HG03439 (cell line): ENCODE measurements at regions not wholly inside any gene's neighbourhood (a gene's known extent, or its start where the extent isn't known, plus 50 kb on each side); places are given as distances from the start of the nearest gene placed in this dataset.

Source experiments
- ATAC-seq: cut with Tn5 transposase; IDR thresholded peaks from one replicate; pipeline ENCODE4 v1.9.1; 2021; ENCODE audit warnings: mild to moderate bottlenecking, moderate library complexity; ENCODE audit not compliant: unreplicated experiment

DNA sequence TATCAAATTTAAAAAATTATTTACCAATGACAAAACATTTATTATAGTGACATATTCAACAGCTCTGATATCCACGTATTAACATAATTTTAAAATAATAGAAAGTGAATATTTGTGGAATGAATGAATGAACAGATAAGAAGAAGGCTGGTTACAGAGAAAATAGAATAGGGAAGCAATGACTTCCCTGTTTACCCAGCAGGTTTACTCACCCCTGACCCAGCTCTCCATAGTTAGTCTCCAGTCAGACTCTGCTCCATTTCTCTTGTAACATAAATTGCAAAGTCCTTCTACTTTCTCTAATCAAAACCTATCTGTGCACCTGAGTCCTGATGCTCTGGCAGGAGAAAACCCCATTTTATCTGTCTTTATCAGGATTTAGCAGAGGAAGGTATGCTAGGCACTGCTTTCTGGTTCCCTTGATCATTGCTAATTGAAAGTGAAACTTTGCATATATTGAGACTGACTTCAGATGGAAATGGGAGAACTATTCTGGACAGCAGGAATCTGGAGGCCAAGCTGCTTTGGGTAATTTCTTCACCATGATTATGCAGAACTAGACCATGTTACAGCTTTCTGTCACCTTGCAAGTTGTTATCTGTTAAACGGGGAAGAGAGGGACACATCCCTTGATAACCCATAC lies 363.0 kb downstream of the FAT4 start:
- no peak for ATAC-seq

DNA sequence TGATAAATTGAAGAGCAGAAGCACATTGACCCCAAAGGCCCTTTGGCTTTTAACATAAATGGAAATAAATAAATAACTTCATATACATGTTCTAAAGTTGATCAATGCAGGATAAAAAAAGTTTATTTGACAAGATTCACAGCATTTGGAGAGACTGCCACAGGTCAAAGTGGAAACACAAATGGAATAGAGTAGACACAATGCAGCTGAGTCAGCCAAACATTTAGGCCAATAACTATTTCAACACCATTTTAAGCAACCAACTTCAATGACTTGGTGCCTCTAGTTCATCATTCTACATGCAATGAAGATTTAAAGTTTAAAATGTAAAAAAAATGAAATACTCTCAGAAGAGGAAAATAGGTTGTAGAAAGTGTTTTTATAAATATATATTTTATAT lies 365.2 kb downstream of the FAT4 start:
- ATAC-seq: no peak

DNA sequence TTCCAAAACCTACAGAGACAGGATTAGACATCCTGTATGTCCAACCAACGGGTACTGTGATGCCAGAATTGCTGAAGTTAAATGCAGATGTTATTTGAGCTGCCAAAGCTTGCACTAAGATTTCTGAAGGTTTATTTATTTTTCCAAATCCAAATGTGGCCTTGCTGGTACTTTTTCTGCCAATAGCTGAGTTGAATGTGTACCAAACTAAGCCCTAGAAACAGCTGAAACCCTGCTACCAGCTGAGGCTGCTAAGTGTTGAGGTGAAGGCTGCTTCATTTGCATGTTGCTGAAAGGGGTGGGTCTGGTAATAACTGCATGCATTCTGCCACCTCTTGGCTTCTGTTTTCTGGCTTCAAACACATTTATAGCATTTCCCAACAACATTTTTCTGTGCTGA lies 366.5 kb downstream of the FAT4 start:
- no peak for ATAC-seq

DNA sequence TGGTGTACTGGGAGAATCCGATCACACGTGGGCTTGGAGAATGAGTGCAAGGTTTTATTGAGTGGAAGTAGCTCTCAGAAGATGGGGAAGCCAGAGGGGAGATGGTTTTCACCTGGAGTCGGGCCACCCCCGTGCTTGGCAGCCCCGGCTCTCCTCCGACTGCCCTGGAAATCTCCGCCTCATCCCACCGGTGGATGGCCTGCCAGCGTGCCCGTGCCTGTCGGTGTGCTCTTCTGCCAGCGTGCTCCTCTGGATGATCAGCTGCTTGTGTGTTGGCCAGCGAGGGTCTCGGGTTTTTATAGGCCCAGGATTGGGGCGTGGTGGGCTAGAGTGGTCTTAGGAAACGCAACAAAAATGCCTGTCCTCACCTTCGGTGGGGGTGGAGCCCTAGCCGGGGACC lies 368.0 kb downstream of the FAT4 start:
- no peak for ATAC-seq

DNA sequence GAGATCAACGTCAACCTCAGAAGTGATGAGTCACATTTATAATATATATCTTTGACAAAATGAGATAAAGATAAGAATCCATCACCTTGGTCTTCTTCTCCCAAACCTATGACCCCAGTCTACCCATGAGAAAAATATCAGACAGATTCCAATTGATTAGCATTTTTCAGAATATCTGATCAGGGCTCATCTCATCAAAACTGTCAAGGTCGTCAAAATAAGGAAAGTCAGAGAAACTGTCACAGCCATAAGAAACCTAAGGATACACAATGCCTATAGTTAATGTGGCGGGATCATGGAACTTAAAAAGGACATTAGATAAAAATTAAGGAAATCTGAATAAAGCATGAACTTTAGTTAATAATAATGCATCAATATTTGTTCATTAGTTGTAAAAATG lies 374.1 kb downstream of the FAT4 start:
- ATAC-seq: no peak

DNA sequence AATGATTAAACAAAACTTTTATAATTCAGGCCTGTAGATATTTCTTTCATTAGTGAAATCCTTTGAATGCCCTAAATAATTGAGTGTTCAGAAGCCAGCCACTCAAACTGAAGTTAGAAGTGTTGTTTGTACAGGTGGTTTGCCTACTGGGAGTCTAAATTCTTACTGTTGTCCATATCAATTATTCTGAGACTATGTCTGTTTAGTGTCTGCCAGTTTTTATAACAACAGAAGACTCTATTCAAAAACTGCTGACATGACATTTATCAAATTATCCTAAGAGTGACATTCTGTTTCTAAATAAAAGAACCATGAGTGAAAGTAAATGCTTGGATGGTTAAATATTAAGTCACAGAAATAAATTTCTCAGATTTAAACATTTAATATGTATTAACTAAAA lies 375.1 kb downstream of the FAT4 start:
- ATAC-seq: no peak

DNA sequence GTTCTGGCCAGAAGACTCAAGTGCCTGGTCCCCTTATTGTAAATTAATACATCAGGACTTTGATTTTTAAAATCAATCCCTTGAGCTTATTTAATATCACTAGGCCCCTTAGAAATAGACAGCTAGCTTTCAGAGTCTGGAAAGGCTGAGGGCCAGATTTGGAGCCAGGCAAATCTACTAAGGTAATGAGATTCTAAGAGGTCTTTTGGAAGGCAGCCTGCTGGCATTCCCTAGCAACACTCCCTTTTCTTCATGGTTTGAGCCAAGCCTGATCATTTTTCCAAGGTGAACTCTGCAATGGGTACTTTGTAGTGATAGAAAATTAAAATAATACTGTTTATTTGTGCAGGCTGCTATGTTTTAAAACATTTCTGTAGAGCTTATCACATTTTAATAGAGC lies 378.5 kb downstream of the FAT4 start:
- no peak for ATAC-seq

DNA sequence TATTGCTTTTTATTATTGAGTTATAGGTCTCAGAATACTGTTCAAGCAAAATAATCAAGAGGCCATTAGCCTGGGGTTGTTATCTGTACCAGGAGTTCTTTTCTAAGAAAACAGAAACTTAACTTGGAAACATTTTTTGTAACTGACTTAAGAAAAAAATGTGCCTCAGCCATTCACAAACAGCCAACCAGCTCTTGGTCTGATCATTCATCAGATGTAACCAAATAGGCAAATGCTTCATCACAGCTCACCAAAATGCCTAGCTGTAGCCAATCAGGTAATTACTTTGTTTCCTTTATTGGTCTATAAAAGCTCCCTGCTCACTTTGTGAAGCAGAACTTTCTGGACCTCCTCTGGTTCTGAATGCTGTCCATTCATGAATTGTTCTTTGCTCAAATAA lies 387.7 kb downstream of the FAT4 start:
- no peak for ATAC-seq

DNA sequence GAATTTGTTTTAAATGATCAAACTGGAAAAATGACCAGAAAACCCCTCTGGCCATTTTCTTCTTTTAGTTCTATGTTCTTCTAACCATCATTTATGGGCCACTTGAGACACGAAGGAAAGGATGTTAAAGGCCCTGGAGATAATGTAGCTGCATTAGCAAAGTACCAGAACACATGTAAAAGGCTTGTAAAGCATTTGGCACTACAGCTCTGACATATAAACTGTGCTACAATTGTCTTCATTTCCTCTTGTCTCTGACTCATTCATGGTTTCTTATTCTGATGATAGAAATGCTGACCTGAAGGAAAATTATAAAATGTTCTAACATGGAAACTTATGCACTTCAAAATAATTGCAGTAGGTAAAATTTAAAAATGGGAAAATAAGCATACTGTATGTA lies 388.7 kb downstream of the FAT4 start:
- ATAC-seq: no peak

DNA sequence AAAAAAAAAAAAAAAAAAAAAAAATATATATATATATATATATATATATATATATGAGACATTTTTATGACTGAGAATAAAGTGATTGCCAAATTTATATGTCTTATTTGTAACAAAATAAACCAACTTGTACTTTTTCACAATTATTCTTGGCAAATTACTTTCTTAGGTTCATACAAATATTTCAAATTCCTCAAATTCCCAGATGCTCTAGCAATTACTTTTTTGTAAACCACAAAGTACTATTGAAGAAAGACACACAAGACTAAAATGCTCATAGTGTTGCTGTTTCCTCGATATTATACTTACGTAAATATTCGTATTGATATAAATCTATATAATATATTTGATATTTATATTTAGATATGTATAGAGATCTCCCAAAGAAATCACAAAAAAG lies 390.0 kb downstream of the FAT4 start:
- no peak for ATAC-seq

DNA sequence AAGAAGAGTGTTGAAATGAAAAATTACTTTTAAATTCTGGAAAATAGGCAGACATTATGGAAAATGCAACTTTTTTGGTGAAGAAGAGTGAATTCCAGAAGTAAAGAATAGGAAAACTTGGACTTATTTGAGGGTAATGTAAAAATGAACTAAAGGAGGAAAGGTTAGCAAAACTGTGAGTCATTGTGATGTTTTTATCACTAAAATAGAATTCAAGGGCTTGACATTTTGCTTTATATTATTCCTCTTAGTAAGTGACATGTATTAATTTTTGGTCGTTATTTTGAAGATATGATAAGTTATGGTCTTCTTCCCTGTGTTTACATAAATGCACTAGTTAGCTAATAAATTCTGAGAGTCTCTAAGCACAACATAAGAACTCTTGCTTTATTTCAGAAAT lies 390.9 kb downstream of the FAT4 start:
- ATAC-seq: no peak

DNA sequence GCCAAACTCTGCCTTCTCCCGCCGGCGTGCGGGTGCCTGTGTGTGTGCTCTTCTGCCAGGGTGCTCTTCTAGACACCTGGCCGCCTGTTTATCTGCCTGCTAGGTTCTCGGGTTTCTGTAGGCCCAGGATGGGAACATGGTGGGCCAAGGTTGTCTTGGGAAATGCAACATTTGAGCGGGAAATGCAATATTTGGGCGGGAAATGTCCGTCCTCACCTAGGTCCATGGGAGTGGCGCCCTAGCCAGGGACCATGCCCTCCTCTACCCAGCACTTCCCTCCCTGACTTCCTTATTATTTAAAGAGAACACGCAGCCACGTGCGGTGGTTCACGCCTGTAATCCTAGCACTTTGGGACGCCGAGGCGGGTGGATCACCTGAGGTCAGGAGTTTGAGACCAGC lies 392.6 kb downstream of the FAT4 start:
- no peak for ATAC-seq

DNA sequence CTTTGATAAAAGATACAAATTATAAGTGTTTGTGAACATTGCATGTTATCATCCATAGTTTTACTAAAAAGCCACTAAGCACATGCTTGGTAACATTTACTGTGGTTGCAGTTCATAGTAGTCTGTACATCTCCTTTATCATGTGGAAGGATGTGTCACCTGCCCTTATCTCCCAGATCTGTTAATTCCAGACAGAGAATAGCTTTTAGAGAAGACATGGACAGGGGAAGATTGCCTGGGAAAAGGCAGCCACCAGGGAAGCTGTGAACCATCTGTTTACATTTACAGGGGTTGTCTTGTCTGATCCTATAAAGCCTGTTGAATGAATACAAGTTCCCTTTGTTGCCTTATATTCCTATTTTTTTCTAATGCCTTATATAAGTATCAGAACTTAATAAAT lies 396.0 kb downstream of the FAT4 start:
- ATAC-seq: no peak

DNA sequence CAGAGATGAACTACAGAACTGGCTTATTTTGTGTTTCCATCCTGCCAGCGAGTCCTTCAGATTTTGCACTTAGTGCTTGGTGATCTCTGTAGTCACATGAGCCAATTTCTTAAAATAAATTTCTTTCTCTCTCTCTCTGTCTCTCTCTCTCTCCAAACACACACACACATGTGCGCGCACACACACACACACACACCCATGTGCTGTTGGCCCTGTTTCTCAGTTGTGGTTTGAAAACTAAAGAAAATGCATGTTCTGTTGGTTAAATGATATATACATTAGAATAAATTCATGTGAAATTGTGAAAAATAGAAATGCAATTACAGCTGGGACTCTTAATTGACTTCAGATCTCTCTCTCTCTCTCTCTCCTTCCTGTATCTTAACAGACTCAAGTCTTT lies 399.3 kb downstream of the FAT4 start:
- no peak for ATAC-seq

DNA sequence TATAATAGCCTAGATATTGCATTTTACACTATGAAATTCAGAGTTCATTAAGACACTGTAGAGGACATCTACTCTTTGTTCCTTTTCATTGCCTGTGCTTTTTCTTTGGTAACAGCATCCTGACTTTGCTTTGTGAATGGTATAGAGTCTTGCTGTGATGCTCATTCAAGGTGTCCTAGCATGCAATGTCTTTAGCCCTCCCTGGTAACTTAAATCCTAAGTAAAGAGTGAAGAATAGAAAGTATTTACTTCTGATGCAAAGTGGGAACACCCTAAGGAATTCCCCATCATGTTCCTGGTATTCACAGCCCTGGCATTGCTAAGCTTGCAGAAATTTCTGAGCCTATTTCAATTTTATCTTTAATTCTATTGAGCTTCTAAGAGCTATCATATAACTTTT lies 400.1 kb downstream of the FAT4 start:
- ATAC-seq: no peak

DNA sequence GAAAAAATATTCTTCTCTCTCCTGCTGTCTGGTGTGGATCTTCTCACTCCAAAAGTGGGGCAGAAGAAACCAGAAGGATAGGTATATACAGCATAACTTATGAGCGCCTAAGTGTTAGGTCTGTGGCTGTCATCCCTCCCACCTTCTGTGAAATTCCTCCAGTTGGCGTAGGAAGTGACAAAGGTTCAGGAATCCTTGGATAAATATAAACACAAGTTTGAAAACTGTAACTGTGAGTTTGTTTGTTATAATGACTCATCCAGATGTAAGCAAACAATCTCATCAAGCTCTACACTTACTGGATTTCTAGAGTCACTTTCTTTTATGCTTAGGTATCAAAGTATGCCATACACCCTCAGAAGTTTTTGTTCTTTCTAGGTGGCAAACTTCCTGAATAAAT lies 405.2 kb downstream of the FAT4 start:
- ATAC-seq: no peak

DNA sequence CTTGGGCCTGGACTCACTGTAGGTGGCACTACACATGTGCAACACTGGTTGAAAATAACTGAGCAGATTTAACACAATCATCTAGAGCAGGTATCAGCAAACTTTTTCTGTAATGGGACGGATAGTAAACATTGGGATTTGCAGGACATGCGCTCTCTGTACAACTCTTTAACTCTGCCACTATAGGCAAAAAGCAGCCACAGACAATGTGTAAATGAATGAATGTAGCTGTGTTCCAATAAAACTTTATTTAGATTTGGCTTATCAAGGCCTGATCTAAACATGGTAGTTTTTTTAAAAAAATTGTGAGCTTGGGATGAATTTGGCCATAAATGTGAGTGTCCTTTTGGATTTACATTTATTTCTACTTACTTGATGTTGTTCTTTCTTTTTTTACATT lies 407.3 kb downstream of the FAT4 start:
- ATAC-seq: no peak

DNA sequence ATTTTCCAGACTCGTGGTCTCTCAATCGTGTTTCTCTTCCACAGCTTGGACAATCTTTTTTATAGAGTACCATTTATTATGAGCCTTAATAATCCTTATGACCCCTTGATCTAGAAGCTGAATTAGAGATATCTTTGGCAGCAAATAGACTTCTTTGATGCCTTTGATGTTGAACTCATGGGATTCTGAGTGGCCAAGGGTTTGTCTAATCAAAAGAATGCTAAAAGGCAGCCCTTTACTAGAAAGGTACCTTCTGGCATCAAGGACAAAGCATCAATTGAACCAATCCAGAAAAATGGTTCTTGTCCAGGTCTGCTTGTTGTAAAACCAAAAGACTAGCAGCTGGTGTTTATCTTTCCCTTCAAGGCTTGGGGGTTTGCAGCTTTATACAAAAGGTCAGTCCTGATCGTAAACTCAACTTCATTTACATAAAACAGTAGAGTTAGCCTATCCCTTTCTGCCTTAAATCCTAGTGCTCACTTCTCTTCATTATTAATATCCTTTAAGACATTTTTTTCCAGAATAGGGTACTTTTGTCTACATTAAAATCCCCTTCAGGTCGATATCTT lies 411.3 kb downstream of the FAT4 start:
- no peak for ATAC-seq

DNA sequence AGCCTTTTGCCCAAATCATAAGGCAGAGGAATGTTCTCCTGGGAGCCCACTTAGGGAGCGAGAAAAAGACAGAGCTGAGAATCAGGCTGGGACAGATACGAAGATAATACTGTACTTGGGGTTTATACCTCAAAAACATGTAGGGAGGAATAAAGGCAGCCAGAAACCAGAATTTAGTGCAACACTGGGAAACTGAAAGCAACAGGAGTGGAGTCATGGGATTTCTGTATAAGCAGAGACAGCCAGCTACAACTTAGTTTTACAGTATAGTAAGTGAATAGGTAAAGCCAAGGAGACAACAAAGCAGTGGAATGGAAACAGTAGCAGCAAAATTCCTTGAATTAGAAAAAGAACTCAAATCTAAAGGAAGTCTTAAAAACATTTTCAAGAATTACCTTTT lies 413.2 kb downstream of the FAT4 start:
- no peak for ATAC-seq

DNA sequence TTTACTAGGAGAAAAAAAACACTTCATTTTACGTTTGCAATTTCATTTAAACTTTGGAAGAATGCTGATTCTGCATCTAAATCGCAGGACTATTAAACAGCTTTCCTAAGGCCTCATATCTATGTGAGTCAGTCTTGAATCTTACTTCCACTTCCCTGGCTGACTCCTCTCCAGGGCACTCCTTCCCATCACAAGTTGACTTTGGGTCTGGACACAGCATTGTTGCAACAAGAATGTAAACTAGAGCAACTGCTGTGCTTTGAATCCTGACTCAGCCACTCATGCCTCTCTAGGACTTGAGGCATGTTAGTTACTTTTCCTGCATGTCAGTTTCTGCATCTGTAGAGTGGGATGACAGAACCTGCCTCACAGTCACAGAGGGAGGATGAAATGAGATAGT lies 413.8 kb downstream of the FAT4 start:
- ATAC-seq: no peak

DNA sequence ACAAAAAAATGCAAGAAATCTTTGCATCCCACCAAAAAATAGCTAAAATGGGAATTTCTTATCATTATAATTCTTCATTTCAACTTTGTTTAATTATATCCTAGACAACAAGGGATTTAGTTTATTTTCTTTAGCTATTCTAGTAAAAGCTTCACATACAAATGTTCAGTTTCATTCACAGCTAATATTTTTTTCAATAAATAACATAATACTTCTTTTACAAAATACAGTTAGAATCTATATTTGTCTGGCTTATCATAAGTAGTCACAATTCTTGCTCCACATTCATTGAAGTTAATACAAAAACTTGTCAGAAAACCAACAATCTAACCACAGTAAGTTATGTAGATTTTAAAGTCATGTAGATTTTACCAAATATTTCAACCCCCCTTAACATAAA lies 414.4 kb downstream of the FAT4 start:
- ATAC-seq: no peak

DNA sequence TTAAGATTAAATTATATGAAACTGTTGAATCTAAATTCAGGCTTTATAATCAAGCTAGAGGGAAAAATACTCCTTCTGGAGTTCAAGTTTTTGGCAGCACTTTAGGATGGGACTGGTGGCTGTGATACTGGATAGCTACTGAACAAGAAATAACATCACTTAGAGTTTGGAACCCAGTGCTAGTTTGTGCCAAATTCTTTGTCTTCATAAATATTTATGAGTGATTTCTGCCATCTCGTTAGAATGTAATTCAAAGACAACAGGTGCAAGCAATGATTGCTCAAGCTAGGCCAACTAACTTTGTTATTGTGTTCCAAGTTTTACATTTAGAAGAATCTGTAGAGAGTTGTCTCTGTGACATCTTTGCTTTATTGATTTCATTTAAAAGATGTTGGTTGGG lies 417.9 kb downstream of the FAT4 start:
- no peak for ATAC-seq

DNA sequence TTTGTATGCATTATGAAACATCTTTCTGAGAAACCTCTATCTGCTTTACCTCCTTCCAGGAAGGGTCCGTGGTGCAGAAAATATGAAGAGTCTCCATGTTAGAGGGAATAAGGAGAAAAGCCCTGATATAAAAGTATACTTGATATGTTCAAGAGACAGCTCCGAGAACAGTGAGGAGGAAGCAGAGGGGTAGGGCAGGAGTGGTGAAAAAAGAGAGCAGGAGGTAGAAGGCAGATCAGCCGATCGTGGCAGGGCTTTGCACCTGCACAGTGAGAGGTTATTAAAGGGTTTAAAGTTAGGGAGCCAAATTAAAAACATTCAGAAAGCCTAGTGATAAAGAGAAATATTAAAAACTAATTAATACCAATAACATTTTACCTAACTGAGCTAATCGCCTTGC lies 419.7 kb downstream of the FAT4 start:
- no peak for ATAC-seq
